G401 (cell line): ENCODE measurements at regions not wholly inside any gene's neighbourhood (a gene's known extent, or its start where the extent isn't known, plus 50 kb on each side); places are given as distances from the start of the nearest gene placed in this dataset.
A peak's percentile ranks its signal among the peaks of the same experiment; 100 is the strongest.

ENCODE experiments used
- DNase-seq: peaks from one replicate; pipeline ENCODE4 v3.0.0-alpha.2; 2015; ENCODE audit warnings: low spot score
- in situ Hi-C: cut with HindIII; loops from 2 replicates; pipeline ENCODE4 v1.10.0; 2016; ENCODE audit warnings: low sequenced_read_pairs, mixed read lengths

- in situ Hi-C loops = no loop called here
- DNase-seq = no peak
Measured at GRCh38 chrX:20913760-20914159, 460.5 kb upstream of the CNKSR2 start.

- no peak for DNase-seq
- in situ Hi-C loops = no loop called here
Measured at GRCh38 chrX:20906571-20906970, 467.6 kb upstream of the CNKSR2 start.

GRCh38 chrX:20884565-20884964 is 489.7 kb upstream of the CNKSR2 start:
- no peak for DNase-seq
- in situ Hi-C loops = no loop called here

- in situ Hi-C loops = no loop called here
- DNase-seq = peak; percentile 69
Measured at GRCh38 chrX:20863649-20864048, 510.6 kb upstream of the CNKSR2 start.

GRCh38 chrX:20861113-20861512 is 513.1 kb upstream of the CNKSR2 start:
- no peak for DNase-seq
- in situ Hi-C loops = no loop called here

- in situ Hi-C loops = no loop called here
- DNase-seq = no peak
Measured at GRCh38 chrX:20857746-20858145, 516.5 kb upstream of the CNKSR2 start.

- in situ Hi-C loops = no loop called here
- no peak for DNase-seq
Measured at GRCh38 chrX:20838477-20838876, 535.7 kb upstream of the CNKSR2 start.

- in situ Hi-C loops = no loop called here
Measured at GRCh38 chrX:20829665-20830491, 544.3 kb upstream of the CNKSR2 start.

GRCh38 chrX:20825984-20826383 is 548.2 kb upstream of the CNKSR2 start:
- DNase-seq = no peak
- in situ Hi-C loops = no loop called here

More at GRCh38 chrX:20829665-20830491, 544.3 kb upstream of the CNKSR2 start:
- DNase-seq = peak; percentile 86

GRCh38 chrX:20803971-20804370 is 537.3 kb upstream of the RPS6KA3 start:
- in situ Hi-C loops = no loop called here
- DNase-seq = peak; percentile 23

GRCh38 chrX:20802036-20802435 is 535.3 kb upstream of the RPS6KA3 start:
- DNase-seq = no peak
- in situ Hi-C loops = no loop called here

GRCh38 chrX:20796450-20796849 is 529.7 kb upstream of the RPS6KA3 start:
- no peak for DNase-seq
- in situ Hi-C loops = no loop called here

GRCh38 chrX:20789103-20789502 is 522.4 kb upstream of the RPS6KA3 start:
- in situ Hi-C loops = no loop called here
- DNase-seq = no peak

GRCh38 chrX:20767346-20767745 is 500.6 kb upstream of the RPS6KA3 start:
- in situ Hi-C loops = no loop called here
- DNase-seq = no peak

GRCh38 chrX:20756585-20756984 is 489.9 kb upstream of the RPS6KA3 start:
- in situ Hi-C loops = no loop called here
- no peak for DNase-seq

- in situ Hi-C loops = no loop called here
- DNase-seq = no peak
Measured at GRCh38 chrX:20753076-20753475, 486.4 kb upstream of the RPS6KA3 start.

GRCh38 chrX:20746690-20747089 is 480.0 kb upstream of the RPS6KA3 start:
- no peak for DNase-seq
- in situ Hi-C loops = no loop called here

- in situ Hi-C loops = no loop called here
- no peak for DNase-seq
Measured at GRCh38 chrX:20743046-20743445, 476.3 kb upstream of the RPS6KA3 start.

GRCh38 chrX:20742106-20742505 is 475.4 kb upstream of the RPS6KA3 start:
- in situ Hi-C loops = no loop called here

GRCh38 chrX:20740443-20740842 is 473.7 kb upstream of the RPS6KA3 start:
- in situ Hi-C loops = no loop called here
- DNase-seq = no peak

More at GRCh38 chrX:20742106-20742505, 475.4 kb upstream of the RPS6KA3 start:
- peak; percentile 70 for DNase-seq

- no peak for DNase-seq
- in situ Hi-C loops = no loop called here
Measured at GRCh38 chrX:20739038-20739745, 472.5 kb upstream of the RPS6KA3 start.
